ENCODE measurements at regions not wholly inside any gene's neighbourhood (a gene's known extent, or its start where the extent isn't known, plus 50 kb on each side); places are given as distances from the start of the nearest gene placed in this dataset.

DNA sequence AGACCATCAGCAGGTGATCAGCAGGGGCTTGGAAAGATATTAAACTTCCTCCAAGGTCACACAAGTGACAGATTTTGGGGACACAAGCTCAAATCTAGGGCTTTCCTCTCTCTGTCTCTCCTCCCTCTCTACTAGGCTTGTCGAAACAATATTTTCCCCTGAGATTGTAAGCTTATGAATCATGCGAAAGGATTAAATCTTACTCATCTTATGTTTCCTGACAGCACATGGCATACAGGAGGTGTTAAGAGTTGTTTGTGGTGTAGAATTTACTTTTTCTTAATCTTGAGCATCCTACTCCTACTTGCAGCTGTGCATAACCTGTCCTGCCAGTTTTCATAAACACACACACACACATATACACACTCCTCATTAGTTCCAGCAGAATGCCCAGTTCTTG is 186.3 kb downstream of the MARCHF11 start:
- no peaks in the 10 kb centered on the region for H3K36me3 ChIP-seq (ENCODE audit: insufficient read depth, low read length)
- no peaks in the 10 kb centered on the region for H3K9me3 ChIP-seq (ENCODE audit: low read length)
- no peaks in the 10 kb centered on the region for H3K9me2 ChIP-seq (ENCODE audit: insufficient read depth, low read length)
- no peak overlapping the region for H3K27ac ChIP-seq (ENCODE audit: low read length)
- TF ChIP-seq TAF1 (IDR thresholded peaks at IDR 0.05; ENCODE audit: low read depth) (no peak), EZH2 (IDR thresholded peaks at IDR 0.05; ENCODE audit: borderline replicate concordance, insufficient read depth, low read length, poor library complexity, severe bottlenecking) (no peak), RAD21 (conservative IDR thresholded peaks at IDR 0.05) (no peak), POLR2AphosphoS5 (IDR thresholded peaks at IDR 0.05) (no peak), EP300 (conservative IDR thresholded peaks at IDR 0.05; ENCODE audit: poor library complexity, severe bottlenecking) (no peak), MXI1 (conservative IDR thresholded peaks at IDR 0.05; ENCODE audit: poor library complexity, severe bottlenecking) (no peak), SMC3 (conservative IDR thresholded peaks at IDR 0.05; ENCODE audit: poor library complexity) (no peak)
- TF ChIP-seq, protein P1, sequence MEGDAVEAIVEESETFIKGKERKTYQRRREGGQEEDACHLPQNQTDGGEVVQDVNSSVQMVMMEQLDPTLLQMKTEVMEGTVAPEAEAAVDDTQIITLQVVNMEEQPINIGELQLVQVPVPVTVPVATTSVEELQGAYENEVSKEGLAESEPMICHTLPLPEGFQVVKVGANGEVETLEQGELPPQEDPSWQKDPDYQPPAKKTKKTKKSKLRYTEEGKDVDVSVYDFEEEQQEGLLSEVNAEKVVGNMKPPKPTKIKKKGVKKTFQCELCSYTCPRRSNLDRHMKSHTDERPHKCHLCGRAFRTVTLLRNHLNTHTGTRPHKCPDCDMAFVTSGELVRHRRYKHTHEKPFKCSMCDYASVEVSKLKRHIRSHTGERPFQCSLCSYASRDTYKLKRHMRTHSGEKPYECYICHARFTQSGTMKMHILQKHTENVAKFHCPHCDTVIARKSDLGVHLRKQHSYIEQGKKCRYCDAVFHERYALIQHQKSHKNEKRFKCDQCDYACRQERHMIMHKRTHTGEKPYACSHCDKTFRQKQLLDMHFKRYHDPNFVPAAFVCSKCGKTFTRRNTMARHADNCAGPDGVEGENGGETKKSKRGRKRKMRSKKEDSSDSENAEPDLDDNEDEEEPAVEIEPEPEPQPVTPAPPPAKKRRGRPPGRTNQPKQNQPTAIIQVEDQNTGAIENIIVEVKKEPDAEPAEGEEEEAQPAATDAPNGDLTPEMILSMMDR (IDR thresholded peaks at IDR 0.05; ENCODE audit: poor library complexity, severe bottlenecking) = no peak
- TF ChIP-seq, protein P2, sequence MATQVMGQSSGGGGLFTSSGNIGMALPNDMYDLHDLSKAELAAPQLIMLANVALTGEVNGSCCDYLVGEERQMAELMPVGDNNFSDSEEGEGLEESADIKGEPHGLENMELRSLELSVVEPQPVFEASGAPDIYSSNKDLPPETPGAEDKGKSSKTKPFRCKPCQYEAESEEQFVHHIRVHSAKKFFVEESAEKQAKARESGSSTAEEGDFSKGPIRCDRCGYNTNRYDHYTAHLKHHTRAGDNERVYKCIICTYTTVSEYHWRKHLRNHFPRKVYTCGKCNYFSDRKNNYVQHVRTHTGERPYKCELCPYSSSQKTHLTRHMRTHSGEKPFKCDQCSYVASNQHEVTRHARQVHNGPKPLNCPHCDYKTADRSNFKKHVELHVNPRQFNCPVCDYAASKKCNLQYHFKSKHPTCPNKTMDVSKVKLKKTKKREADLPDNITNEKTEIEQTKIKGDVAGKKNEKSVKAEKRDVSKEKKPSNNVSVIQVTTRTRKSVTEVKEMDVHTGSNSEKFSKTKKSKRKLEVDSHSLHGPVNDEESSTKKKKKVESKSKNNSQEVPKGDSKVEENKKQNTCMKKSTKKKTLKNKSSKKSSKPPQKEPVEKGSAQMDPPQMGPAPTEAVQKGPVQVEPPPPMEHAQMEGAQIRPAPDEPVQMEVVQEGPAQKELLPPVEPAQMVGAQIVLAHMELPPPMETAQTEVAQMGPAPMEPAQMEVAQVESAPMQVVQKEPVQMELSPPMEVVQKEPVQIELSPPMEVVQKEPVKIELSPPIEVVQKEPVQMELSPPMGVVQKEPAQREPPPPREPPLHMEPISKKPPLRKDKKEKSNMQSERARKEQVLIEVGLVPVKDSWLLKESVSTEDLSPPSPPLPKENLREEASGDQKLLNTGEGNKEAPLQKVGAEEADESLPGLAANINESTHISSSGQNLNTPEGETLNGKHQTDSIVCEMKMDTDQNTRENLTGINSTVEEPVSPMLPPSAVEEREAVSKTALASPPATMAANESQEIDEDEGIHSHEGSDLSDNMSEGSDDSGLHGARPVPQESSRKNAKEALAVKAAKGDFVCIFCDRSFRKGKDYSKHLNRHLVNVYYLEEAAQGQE (IDR thresholded peaks at IDR 0.05; ENCODE audit: borderline replicate concordance) = no peak
- no peaks in the 10 kb centered on the region for H3K27me3 ChIP-seq (ENCODE audit: insufficient read depth, low read depth, low read length)
- H3K4me2 ChIP-seq (ENCODE audit: low read length) = no peak overlapping the region
- no peak overlapping the region for H3K9ac ChIP-seq (ENCODE audit: low read length)
- no peaks in the 10 kb centered on the region for H3F3A ChIP-seq (ENCODE audit: insufficient read depth, low read length, poor library complexity, severe bottlenecking)
- H3K79me2 ChIP-seq (replicated peaks; ENCODE audit: insufficient read depth, low read length) = no peaks in the 10 kb centered on the region
- H3K4me3 ChIP-seq (ENCODE audit: low read length) = no peak overlapping the region
- H2AFZ ChIP-seq (ENCODE audit: low read depth, low read length) = no peak overlapping the region
- no peaks in the 10 kb centered on the region for H4K20me1 ChIP-seq (ENCODE audit: insufficient read depth)

DNA sequence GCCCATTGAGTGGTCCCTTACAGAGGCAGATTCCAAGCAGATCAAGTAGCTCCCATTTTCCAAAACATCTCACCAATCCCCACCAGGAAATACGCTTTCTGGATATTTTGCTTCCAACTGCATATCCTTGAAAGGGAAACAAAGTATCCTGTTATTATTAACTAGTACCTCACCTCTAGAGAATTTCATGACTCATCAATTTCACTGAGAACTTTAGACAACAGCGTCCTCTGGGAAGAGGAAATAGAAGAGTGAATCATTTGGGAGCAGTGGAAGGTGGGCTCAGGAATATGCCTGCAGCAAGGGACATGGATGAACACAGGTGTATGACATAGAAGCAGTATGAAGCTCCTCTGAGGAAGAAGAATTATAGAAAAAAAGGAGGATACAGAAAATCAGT is 186.7 kb downstream of the MARCHF11 start:
- Histone ChIP-seq H3K4me3 (ENCODE audit: low read length) (no peak overlapping the region), H3K9me3 (ENCODE audit: low read length) (no peaks in the 10 kb centered on the region), H3F3A (ENCODE audit: insufficient read depth, low read length, poor library complexity, severe bottlenecking) (no peaks in the 10 kb centered on the region), H3K4me2 (ENCODE audit: low read length) (no peak overlapping the region), H3K27ac (ENCODE audit: low read length) (no peak overlapping the region), H3K9ac (ENCODE audit: low read length) (no peak overlapping the region), H3K27me3 (ENCODE audit: insufficient read depth, low read depth, low read length) (no peaks in the 10 kb centered on the region), H2AFZ (ENCODE audit: low read depth, low read length) (no peak overlapping the region), H3K79me2 (replicated peaks; ENCODE audit: insufficient read depth, low read length) (no peaks in the 10 kb centered on the region), H3K9me2 (ENCODE audit: insufficient read depth, low read length) (no peaks in the 10 kb centered on the region), H4K20me1 (ENCODE audit: insufficient read depth) (no peaks in the 10 kb centered on the region), H3K36me3 (ENCODE audit: insufficient read depth, low read length) (no peaks in the 10 kb centered on the region)
- TF ChIP-seq MXI1 (conservative IDR thresholded peaks at IDR 0.05; ENCODE audit: poor library complexity, severe bottlenecking) = no peak
- no peak for TF ChIP-seq EP300 (conservative IDR thresholded peaks at IDR 0.05; ENCODE audit: poor library complexity, severe bottlenecking)
- TF ChIP-seq RAD21 (conservative IDR thresholded peaks at IDR 0.05) = no peak
- no peak for TF ChIP-seq SMC3 (conservative IDR thresholded peaks at IDR 0.05; ENCODE audit: poor library complexity)
- TF ChIP-seq POLR2AphosphoS5 (IDR thresholded peaks at IDR 0.05) = no peak

Data from neural cell (in vitro differentiated cells).